H4 (cell line): ENCODE measurements at regions not wholly inside any gene's neighbourhood (a gene's known extent, or its start where the extent isn't known, plus 50 kb on each side); places are given as distances from the start of the nearest gene placed in this dataset.

Experiments used
- DNase-seq: peaks from one replicate; pipeline ENCODE4 v3.0.0-alpha.2; 2015; ENCODE audit warnings: low spot score

DNA sequence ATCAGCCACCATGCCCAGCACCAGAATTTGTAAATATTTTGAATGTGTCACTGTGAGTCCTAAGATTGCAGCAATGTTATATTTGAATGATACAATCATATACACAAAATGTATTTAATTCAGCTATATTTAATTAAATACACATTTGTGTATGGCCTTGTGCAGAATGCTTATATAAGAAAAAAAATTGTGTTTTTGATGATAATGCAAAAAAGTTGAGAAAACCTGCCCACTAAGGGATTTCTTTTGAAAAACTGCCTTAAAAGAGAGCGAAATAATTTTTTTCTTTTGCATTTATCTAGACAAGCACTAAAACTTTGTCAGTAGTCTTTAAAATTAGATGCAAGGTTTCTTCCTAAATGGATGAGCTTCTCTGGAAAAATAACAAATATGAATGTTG, 68.1 kb upstream of the OTUD4 start:
- no peak for DNase-seq

DNA sequence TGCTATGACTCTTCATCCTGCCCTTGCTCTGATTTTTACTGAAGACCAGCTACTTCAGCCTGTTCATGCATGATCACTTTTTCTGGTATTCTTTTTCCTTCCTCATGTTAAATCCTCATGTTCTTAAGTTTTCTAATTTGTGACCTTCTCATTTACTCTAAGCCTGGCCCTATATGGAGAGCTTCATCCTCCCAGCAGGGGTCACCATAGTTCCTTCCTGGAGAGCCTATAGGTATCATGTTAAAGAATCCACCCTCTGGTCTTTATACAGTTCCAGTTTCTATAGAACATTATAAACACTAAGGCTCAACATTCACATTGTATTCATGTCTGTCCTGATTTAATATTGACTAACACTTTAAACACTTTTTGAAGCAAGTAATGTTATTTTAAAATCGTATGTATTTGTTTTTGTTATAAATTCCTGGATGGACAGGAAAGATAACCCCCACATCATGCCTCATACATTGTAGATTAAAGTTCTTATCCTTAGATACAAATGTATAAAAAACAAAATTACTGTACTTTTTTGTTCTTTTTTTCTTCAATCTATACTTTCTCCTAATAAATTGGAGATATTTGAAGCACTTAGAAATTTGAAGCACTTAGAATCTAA, 53.8 kb upstream of the OTUD4 start:
- peak; percentile 41 for DNase-seq

GRCh38 chr4:145231906-145232700, 51.7 kb upstream of the OTUD4 start:
- no peak for DNase-seq

- DNase-seq, result no peak
Measured at GRCh38 chr4:145230726-145231125, 50.3 kb upstream of the OTUD4 start.
